HG03342 (cell line): ENCODE measurements at regions not wholly inside any gene's neighbourhood (a gene's known extent, or its start where the extent isn't known, plus 50 kb on each side); places are given as distances from the start of the nearest gene placed in this dataset.
"Not testable (repeated sequence)": the region's sequence is repeated elsewhere in the genome, so short reads cannot be mapped to it uniquely, and the experiment has no call there.

Source experiments
- ATAC-seq: cut with Tn5 transposase; IDR thresholded peaks from one replicate; pipeline ENCODE4 v1.9.1; 2021; ENCODE audit warnings: mild to moderate bottlenecking, moderate library complexity; ENCODE audit not compliant: unreplicated experiment

DNA sequence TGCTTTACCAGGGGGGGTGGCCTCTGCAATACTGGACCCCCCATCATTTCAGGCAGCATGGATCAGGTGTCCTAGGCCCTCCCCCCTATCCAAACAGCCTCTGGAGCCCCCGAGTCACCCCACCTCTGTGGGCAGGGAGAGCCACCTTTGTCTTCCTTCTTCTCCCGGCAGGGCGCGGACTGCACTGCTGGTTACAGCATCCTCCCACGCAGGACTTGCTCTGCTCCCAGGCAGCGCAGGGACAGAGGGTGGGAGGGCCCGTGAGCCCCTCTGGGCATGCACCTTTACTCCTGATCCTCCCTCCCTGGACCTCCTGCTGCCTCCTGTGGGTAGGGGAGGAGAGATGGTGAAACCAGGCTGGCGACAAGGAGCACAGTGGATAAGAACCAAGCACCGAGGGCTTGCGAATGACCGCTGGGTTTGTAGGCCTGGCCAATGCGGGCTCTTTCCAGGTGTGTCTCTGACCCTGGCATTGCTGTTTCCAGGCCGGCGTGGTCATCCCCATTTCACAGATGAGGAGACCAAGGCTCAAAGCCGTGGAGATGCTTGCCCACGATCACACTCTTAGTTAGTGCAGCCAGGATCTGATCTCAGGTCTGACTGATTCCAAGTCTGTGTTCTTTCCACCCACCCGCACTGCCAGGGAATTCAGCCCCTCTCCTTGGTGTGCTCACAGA, 73.6 kb upstream of the TARDBP start:
- no peak for ATAC-seq

DNA sequence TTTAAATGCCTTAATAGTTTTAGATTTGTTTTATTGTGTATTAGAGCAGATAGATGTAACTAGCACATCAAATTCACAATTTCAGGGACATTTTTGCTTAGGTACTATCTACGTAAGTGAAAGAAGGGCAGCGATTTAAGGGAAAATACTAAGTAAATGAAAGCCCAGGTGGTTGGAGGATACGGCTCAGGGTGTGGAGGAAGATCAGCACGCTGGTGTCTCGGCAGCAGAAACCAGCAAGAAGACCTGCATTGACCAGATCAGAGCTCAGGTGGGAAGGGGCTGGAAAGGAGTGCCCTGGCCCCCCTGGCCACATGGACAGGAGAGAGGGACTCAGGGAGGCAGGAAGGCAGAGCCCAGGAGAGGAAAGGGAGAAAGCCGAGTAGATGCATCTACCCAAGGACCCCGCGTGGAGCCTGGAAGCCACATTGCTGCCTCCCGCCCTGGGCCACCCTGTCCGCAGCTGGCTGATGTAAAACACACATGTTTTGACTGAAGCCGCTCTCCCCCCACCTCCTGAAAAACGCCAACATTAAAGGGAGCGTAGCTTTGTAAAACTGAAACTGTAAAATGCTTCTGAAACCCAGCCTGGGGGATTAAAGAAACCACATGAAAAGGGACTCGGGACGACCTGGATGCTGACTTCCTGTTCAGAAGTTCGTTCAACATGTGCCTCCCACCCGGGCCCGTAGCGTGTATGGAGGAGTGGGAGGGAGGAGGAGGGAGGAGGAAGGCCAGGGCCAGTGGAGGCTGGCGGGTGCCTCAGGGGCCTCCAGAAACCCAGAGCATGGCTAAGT, 72.6 kb upstream of the TARDBP start:
- ATAC-seq, result no peak

DNA sequence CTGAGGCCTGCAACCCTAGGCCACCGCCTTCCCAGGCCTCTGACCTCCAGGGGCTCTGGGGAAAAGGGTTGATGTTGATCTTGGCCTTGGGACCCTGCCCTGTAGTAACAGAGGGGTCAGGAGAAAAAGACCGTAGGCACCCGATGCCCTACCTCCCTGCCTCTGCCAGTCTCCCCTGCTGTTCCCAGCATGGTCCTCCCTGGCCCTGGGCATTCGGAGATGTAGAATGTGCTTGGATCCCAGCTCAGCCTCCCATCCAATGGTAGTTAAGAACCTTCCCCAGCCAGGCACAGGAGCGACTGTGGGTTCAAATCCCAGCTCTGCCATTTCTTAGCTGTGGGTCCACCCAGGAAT, 72.0 kb upstream of the TARDBP start:
- ATAC-seq, result no peak

DNA sequence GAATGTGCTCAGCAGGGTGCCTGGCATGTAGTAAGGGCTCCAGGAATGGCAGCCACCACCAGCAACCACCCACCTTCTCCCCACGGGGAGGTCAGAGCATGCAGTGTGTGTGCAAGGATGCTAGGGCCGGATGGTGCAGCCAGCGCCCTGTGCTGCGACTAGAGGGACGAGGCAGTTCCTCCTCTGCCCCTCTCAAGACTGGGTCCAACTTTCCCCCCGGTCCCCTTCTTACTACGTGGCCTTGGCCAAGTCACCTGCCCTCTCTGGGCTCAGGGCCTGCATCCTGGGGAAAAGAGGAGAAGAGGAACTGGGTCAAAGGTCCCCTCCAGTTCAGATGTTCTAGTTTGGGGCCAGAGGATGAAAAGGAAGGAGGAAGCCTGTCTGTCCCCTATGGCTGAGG, 71.6 kb upstream of the TARDBP start:
- no peak for ATAC-seq

DNA sequence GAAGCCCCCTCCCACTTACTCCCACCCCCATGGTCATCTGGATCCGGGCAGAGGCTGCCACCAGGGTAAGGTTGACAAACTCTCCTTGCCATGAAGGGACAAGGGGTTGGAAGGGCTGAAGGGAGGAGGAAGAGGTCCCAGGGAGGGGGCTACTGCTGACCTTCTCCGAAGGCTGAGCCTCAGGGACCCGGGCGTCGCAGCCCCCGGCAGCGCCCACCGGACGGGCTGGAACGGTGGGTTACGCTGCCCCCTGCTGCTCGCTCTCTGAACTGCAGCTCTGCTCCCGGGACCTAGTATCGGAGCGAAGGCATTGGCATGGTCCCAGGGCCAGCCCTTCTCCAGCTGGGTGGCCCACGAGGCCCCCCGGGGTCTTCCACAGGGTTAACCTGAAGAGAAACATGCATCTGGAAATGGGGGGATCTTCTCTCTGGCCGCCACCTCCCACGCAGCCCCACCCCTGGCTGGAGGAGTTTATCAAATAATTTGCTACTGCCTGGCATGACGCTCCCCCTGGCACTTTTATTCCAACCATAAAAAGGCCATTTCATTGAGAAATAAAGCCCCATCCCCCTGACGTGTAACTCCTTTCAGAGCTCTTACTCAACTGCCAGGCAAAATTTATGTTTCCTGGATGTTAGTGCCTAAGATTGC, 70.4 kb upstream of the TARDBP start:
- no peak for ATAC-seq

DNA sequence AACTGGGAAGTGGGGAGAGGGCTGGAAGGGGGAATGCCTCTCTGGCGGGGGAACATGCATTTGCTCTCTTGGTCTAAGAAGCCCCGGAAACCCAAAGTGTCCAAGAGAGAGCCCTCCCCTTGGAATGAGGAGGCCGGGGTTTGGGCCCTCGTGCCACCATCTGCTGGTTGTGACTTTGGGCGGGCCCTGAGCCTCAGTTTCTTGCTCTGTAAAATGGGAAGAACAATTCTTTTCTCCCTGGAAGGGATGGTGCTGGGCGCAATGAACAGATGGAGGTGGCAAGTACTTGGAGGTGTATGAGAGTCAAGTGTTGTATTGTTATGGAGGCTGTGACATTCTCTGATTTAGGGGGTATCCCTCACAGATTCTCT, 69.9 kb upstream of the TARDBP start:
- no peak for ATAC-seq

DNA sequence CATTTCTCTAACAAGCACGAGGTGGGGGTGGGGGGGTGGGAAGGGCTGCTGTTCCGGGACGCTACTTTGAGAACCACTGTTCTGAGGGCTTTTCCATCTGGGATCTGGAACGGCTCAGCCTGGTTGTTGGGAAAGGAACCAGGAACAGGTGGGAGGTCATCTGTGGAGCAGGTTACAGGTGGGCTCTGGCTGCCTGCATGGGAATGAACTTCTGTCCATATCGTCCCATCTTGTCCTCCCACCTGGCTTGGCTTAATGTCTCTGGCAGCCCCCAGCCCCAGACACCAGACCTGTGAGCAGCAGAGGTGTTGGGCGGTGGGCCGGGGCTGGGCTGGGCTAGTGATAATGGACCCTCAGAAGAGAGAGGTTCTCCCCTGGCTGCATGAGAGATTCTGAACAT, 69.4 kb upstream of the TARDBP start:
- no peak for ATAC-seq

DNA sequence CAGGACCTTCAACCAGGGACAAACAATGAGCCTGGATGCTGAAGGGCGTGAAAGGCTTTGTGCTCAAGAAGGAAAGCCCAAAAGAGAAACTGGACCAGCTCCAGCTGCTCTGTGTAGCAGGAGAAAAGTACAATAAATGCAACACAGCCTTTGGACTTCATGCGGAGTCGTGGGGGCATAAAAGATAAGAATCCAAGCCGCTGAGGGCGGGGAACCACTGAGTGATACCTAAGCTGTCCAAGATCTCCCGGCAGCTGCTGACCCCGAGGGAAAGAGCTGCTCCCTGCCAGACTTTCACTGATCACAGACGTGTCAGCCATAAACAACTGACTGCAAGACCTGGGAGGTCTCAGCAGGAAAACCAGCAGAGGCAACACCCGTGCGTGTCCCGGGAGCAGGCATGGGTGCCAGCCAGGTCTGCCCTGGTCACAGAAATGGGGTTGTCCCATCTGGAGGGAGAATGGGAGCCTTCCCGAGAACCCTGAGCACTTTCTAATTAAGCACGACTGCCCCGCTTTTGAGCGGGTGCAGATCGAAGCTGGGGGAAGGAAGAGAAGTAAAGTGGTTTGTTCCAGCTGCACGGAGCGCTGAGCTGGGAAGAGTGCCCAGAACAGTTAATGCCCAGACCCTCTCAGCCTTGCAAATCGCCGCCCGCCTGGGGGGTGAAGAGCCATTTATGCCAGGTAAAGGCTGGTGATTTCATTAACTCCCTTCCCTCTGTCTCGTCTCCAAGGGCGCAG, 68.3 kb upstream of the TARDBP start:
- ATAC-seq, result no peak

DNA sequence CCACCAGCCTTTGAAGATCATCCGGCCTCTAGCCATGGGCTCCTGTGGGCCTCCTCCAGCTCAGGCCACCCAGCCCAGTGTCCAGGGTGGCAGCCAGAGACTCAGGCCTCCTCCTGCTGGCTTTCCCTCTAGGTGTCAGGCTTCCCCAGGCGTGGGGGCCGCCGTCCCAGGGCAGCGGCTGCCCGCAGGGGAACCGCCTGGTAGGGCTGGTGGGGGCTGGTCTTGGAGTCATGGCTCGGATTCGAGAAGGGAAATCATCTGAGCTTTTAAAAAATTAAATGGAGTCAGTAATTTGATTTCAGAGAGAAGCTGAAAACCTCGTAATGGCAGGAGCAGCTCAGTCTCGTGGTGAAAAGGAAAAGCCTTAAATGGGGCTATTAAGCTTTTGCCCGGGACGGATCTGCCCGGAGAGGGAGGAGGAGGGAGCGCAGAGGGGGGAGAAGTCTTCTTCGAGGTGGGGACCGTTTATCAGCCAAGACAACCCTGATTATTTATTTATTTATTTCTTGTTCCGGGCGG, 66.4 kb upstream of the TARDBP start:
- no peak for ATAC-seq

DNA sequence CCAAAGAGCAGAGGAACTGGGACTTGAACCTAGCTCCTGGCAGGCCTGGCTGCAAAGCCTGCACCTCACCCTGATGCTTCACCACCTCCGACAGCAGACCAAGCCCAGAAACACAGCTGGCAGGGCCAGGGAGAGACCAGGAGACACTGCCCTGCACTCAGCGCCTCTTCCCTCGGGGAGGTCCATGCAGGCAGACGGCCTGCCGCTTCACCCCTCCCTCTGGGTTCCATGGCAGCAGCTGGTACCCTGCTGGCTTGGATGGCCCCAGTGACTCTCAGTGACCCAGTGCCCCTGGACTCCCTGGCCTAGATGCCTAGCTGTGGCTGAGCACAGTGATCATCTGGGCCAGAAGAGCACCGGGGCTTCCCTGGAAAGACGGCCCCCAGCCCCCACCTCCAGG, 65.3 kb upstream of the TARDBP start:
- no peak for ATAC-seq

DNA sequence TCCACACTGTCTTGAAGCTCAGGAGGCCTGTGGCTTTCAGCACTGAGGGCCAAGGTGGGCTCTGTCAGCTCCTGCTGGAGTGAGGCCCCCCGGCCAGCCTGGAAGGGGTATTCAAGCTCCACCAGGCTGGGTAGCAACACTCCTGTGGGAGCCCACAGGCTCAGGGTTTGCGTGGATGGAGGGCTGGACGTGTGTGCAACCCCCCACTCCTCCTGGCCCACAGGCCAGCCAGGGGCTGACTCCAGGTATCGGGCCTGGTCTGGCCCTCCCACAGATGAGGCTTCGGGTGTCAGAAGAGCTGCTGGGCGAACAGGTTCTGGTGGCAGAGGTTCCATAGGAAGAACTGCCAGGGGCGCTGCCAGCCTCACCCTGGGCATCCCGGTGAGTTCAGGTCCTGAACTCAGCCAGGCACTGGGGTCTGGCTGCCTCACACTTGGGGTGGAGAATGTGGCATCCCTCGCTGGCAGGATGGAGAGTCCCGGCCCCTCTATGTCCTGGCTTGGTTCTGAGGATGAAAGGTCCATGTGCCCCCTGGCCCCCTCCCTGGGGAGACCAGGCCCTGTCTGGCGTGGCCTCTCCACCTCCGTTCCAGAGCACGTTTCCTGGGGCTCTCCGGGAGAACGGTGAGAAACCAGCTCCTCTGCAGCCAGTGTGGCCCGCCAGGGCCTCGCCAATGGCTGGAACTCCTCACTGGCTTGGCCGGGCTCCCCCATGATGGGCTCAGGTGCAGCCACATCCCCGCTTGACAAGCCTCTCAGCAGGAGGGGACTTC, 64.6 kb upstream of the TARDBP start:
- ATAC-seq, result no peak

DNA sequence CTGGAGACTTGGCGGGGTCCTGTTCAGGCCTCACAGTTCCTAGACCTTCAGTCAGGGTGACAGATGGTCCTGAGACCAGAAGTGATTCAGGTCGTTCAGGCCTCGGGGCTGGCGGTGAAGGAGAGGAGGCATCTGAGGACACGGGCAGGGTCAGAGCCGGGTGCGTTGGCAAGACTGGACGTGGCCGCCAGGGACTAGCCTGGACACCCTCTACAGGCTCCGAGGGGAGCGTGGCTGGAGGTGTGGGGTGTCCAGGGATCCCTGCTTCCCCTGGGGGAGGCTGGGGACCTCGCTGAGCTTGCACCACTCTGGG, 64.0 kb upstream of the TARDBP start:
- no peak for ATAC-seq

DNA sequence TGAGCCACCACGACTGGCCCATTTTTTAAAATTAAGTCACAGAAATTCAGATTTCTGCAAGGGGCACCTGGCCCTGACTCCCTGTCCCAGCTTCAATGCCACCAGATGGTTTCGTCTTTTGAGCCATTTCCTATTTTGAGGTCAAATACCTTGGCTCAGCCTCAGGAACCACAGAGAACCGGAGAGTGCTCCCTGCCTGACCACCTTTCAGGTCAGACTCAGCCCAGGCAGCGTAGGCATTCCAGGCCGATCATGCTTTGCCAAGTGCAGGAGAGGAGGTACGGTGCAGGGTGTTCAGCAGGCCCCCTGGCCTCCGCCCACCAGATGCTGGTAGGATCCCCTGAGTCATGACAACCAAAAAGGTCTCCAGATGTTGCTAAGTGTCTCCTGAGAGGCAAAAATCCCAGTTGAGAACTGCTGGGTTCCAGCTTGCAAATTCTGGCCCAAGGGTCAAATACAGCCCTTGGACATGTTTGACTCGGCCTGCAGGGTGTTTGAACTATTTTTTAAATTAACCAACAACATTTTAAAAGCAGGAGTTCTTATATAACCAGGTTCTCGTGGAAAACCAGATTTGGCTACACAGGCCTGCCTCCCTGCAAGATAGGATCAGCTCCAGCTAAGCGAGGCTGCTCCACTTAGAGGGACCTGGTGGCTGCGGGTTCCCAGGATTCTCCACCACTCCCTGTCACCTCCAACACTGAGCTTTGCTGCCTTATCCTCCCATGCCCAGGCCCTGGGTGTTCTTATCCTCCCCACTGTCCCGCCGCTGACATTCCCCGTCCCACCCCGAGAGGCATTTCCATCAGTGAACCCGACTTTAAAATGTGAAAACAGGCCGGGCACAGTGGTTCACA, 61.9 kb upstream of the TARDBP start:
- no peak for ATAC-seq

DNA sequence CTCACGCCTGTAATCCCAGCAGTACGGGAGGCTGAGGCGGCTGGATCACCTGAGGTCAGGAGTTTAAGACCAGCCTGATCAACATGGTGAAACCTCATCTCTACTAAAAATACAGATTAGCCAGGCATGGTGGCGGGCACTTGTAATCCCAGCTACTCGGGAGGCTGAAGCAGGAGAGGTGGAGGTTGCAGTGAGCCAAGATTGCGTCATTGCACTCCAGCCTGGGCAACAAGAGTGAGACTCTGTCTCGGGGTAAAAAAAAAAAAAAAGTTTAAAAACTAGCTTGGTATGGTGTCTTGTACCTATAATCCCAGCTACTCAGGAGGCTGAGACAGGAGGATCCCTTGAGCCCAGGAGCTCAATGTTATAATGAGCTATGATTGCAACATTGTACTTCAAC, 61.2 kb upstream of the TARDBP start:
- not testable (repeated sequence) for ATAC-seq

DNA sequence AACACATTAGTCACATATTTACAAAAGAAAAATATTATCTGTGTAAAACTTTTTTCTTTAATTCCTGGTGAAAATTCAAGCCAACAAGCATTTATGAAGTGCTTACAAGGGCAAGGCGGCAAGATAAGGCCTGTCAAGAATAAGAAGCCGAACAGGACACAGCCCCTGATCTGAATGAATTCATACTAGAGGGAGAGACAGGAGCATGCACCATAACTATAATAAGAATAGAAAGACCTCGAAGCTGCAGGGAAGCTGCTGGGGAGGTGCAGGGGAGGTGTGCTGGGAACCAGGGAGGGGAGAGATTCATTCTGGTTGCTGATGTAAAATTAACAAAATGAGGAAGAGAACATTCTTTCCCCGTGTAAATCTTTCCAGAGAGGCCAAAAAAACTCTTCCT, 60.5 kb upstream of the TARDBP start:
- ATAC-seq, result no peak

DNA sequence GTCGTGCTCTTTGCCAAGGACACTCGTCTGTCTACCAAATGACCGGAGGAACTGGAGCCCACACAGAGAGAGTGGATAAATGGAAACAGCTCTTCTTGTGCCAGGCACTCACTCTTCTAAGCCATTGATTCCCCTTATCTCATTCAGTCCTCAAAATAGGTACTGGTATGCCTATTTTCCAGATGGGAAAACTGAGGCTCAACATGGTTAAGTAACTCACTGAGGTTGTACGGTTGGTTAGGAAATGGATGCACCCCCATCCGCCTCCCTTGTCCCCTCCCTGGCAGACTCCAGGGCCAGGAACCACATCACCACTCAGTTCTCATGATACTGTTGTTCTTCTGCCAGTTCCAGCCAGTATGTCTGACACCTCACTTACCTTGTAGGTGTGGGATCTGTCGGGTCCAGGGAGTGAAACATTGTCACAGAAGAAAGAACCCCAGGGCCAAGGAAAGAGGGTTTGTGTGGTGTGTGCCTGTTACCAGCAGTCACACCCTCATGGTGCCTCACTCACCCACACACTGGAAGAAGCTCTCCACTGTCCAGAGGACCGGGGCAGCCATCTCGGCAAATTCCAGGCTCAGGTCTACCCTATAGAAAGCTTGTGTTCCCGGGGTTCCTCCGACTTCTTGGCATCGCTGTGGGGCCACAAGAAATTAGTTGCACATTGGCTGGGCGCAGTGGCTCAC, 58.8 kb upstream of the TARDBP start:
- ATAC-seq, result no peak

DNA sequence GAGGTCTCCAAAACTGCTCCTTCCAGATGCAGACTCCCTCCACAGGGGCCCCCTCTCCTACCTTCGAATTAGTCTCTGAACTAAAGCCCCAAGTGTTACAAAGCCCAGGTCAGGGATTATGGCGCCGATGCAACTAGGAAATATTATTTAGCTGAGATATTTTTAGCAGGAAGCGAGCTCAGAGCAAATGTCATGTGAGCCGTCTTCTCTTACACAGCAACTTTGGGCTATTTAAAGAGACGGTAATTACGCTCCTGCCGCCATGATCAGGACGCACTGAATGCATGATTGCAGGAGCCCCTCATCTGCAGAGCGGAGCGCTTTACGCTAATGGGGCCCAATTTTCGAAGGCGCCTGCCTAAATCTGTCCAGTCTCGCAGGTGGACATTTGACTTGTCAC, 55.3 kb upstream of the TARDBP start:
- ATAC-seq, result no peak

DNA sequence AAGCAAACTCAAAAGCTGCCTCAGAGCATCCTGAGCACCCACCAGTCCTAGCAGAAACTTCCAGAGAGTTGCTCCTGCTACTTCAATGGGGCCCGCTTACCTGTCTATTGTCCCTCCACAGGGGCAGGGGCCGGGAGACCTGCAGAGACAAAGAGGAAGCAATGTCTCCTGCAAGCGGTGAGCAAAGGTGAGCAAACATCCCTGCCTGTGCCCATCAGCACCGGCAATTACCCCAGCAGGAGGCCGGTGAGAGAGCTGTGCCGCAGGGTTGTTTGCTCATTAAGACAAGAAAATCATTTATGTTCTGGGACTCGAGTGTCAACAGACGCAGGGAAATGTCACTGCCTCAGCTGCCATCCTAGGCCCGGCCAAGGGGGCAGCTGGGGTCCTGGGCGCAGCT, 53.8 kb upstream of the TARDBP start:
- ATAC-seq, result no peak
